Gastrocnemius medialis (tissue), 4 donors: ENCODE measurements at regions not wholly inside any gene's neighbourhood (a gene's known extent, or its start where the extent isn't known, plus 50 kb on each side); places are given as distances from the start of the nearest gene placed in this dataset.

Experiments used
- POLR2A ChIP-seq, 2 donors: fragments of 450-650 bp; IDR thresholded peaks; one replicate each; pipeline ENCODE4 v1.6.1; 2017; ENCODE audit warnings: antibody characterized with exemption in 2 of 2, mild to moderate bottlenecking in 2 of 2, moderate library complexity in 2 of 2
- TF ChIP-seq, protein P1 (sequence below), 5 experiments: fragments of 450-650 bp in 3 of 5; fragments of 200-600 bp in 2 of 5; sonication (generic) in 2 of 5; IDR thresholded peaks in 4 of 5; conservative IDR thresholded peaks in 1 of 5; 1 replicate in 4 of 5; 2 replicates in 1 of 5; pipeline ENCODE4 v1.5.1; 2016 to 2019; ENCODE audit warnings: antibody characterized with exemption in 5 of 5, mild to moderate bottlenecking in 3 of 5, moderate library complexity in 3 of 5

DNA sequence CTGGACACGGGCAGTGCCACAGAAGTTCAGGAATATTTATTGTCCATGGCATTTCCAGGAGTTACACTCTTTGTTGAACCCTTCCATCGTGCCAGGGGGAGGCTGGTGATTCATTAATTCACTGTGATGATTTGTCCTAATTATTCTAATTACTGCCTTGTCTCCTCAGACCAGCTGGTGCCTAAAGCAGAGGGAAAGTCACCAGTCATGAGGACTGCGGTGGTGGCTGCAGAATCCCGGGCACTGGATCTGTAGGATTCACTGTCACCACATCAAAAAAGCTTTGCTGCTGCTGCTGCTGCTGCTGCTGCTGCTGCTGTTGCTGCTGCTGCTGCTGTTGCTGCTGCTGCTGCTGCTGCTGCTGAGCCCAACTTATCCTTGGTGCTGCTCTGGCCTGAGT, 908.2 kb downstream of the TSN start:
- TF ChIP-seq, protein P1, sequence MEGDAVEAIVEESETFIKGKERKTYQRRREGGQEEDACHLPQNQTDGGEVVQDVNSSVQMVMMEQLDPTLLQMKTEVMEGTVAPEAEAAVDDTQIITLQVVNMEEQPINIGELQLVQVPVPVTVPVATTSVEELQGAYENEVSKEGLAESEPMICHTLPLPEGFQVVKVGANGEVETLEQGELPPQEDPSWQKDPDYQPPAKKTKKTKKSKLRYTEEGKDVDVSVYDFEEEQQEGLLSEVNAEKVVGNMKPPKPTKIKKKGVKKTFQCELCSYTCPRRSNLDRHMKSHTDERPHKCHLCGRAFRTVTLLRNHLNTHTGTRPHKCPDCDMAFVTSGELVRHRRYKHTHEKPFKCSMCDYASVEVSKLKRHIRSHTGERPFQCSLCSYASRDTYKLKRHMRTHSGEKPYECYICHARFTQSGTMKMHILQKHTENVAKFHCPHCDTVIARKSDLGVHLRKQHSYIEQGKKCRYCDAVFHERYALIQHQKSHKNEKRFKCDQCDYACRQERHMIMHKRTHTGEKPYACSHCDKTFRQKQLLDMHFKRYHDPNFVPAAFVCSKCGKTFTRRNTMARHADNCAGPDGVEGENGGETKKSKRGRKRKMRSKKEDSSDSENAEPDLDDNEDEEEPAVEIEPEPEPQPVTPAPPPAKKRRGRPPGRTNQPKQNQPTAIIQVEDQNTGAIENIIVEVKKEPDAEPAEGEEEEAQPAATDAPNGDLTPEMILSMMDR (IDR thresholded peaks at IDR 0.05 in 4 of 5, conservative IDR thresholded peaks at IDR 0.05 in 1 of 5) = no peak
- no peak for TF ChIP-seq POLR2A (IDR thresholded peaks at IDR 0.05)
